ENCODE measurements at regions not wholly inside any gene's neighbourhood (a gene's known extent, or its start where the extent isn't known, plus 50 kb on each side); places are given as distances from the start of the nearest gene placed in this dataset.

DNA sequence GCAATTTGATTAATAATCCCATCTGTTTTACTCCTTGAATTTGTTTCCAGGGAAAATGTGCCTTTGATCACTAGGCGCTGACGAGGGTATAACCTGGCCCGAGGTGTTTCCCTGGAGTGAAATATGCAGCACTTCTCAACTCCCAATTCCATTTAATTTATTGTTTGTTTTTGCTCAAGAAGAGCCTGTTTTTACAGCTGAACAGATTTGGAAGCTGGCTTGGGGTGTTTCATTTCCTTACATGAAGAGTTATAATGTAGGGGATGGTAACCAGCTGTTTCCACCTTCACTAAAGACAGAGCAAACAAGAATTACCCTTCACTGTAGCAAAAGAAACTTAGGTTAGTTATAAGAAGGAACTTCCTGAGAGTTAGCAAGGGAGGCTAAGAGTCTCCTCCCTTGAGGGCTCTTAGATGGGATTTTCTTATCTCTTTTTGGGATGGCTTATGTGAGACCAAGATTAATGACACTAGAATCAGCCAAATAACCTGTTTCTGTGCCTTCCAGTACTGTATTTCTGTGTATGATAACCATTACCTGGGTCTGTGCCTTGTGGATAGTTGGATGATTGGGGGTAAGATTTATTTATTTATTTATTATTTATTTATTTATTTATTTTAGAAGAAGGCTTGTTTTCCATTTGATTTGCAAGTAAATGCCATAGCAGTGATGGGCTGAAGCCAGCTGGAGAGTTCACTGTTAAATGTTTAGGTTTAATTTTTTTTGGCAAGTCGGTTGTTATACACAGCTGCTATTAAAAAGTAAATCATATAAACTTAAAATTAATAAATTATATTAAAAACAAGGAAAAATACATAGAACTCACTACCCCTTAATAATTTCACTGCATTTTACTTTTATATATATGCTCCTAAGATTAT lies 162.2 kb upstream of the BMP2 start:
- Histone ChIP-seq H3K9me3 (ENCODE audit: control insufficient read depth, insufficient read depth, low read length) (no peaks in the 10 kb centered on the region), H3K4me1 (ENCODE audit: insufficient read depth, low read length) (no peaks in the 10 kb centered on the region), H3K9ac (ENCODE audit: low read depth, low read length) (no peak overlapping the region), H3K36me3 (ENCODE audit: insufficient read depth, low read length) (no peaks in the 10 kb centered on the region)

DNA sequence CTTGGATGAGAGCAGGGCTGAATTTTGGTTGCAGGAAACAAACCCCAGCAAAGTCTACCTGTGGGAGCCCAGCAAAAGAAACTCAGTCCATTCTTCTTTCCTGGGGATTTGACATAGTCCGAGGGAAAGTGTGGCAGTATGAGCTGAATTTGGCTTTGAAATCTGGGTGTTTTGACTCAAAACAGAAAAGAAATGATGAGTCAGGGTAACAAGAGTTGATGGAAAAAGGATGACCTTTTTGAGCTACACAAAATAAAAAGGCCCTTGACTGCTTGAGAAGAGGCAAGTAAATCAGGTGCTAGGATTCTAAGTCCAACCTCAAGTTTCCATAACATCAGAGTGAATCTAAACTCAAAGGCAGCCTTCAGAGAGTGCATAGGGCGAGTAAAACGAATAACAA lies 163.3 kb upstream of the BMP2 start:
- H3K4me1 ChIP-seq (ENCODE audit: insufficient read depth, low read length): no peaks in the 10 kb centered on the region
- H3K36me3 ChIP-seq (ENCODE audit: insufficient read depth, low read length): no peaks in the 10 kb centered on the region
- no peaks in the 10 kb centered on the region for H3K9me3 ChIP-seq (ENCODE audit: control insufficient read depth, insufficient read depth, low read length)
- H3K9ac ChIP-seq (ENCODE audit: low read depth, low read length): no peak overlapping the region

DNA sequence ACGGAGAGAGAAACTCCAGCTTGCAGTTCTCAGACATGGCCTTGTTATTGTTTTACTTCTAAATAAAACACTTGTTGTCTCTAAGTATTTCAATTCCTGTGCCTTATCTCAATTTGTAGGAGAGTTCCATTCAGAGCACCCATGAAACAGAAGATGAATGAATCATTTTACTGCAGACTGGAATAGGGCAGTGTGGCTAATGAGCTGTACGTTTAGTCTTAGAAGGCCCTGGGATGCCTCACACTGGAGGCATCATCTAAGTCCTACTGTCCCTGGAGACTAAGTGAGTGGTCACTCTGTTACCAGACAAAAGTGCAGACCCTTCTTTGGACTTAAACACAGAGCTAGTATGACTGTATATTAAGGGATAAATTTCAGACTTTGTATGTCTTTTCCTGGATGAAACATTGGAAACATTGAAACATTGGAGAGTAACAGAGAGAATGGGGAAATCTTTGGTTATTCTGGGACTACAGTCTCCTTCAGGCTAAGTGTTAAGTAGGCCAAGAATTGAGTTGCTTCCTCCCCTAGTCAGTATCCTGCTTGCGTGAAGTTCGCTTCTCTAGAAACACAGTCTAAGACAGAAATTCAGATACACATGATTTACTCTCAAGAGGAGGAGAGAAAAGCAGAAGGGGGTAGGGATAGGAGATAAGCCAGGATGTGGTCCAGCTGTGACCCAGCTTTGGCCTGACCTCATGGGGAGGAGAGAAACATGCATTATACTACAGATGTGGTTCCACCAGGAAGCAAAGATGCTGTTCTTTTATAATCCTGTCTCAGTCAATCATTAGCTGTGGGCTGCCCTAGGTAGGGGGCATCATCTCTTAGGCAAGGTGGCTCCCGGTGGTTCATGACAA lies 167.4 kb upstream of the BMP2 start:
- H3K4me1 ChIP-seq (ENCODE audit: insufficient read depth, low read length): no peaks in the 10 kb centered on the region
- no peaks in the 10 kb centered on the region for H3K36me3 ChIP-seq (ENCODE audit: insufficient read depth, low read length)
- H3K9me3 ChIP-seq (ENCODE audit: control insufficient read depth, insufficient read depth, low read length): no peaks in the 10 kb centered on the region
- H3K9ac ChIP-seq (ENCODE audit: low read depth, low read length): no peak overlapping the region

DNA sequence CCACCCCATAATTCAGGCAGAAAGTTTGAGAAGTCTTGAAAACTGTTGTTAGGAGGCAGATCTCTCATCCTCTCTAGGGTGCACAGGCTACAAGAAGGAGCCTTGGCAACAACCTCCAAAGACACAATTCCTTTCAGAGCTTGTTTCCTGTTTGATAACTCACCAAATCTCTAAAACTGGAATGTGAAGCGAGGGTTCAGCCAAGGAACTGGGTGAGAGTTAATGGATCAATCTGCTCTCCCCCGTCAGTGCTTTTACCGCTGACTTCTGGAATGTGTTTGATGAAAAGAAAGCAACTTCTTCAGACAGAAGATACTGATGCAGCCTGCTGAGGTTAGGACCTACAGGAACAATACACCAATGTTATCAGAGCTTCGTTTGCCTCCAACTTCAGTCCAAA lies 171.8 kb upstream of the BMP2 start:
- H3K9ac ChIP-seq (ENCODE audit: low read depth, low read length): no peak overlapping the region
- H3K9me3 ChIP-seq (ENCODE audit: control insufficient read depth, insufficient read depth, low read length): no peaks in the 10 kb centered on the region
- H3K36me3 ChIP-seq (ENCODE audit: insufficient read depth, low read length): no peaks in the 10 kb centered on the region
- H3K4me1 ChIP-seq (ENCODE audit: insufficient read depth, low read length): no peaks in the 10 kb centered on the region

DNA sequence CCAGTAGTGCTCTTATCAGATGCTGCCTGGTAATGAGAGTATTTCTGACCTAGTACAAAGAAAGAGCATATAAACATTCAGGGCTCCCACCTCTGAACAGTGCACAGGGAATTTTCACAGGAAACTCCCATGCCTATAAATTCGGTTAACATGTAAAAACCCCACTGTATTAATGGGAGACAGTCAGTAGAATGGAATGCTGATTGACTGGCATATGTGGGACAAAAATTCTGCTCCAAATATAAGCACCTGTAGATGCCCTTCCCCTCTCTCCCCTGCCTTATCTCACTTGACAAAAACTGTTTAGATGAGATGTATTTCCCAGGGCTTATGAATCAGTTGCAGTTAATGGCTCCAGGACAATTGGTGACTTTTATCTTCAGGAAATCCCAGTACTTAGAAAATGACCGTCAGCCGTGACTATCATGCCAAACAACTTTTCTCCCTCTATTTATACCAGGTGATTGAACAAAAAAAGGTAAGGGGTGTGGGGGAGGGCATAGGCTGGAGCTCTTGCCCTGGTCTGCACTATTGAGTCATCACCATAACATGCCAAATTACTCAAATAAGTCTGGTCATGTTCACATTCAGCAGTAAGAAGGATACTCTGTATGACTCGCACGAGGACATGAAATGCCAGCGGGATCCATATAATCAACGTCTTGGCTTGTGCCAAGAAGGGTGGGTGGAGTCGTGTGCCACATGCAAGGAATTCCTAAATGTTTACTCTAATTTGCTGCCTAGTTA lies 176.4 kb upstream of the BMP2 start:
- Histone ChIP-seq H3K36me3 (ENCODE audit: insufficient read depth, low read length) (no peaks in the 10 kb centered on the region; the same call in 1 of the 2 replicates), H3K9ac (ENCODE audit: low read depth, low read length) (no peak overlapping the region)

DNA sequence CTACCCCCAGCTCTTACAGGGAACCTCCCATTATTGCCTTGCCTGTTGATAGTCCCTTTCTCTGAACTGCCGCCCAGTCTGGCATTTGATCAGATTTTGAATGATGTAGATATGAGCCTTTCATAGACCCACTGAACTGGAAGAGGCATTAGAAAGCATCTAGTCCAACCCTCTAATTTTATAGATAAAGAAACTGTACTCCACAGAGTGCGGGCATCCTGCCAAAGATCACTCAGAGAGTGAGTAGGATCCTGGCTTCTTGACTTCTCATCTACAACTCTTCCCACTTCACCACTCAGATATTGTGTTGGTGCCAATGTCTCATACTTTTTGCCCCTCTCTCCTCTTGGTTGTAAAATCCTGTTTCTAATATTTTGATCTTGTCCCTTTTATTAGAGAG lies 179.2 kb upstream of the BMP2 start:
- Histone ChIP-seq H3K36me3 (ENCODE audit: insufficient read depth, low read length) (no peaks in the 10 kb centered on the region; the same call in 1 of the 2 replicates), H3K4me1 (ENCODE audit: insufficient read depth, low read length) (no peaks in the 10 kb centered on the region), H3K9me3 (ENCODE audit: control insufficient read depth, insufficient read depth, low read length) (no peaks in the 10 kb centered on the region), H3K9ac (ENCODE audit: low read depth, low read length) (no peak overlapping the region)

More for the DNA sequence above, 176.4 kb upstream of the BMP2 start:
- Histone ChIP-seq H3K9me3 (ENCODE audit: control insufficient read depth, insufficient read depth, low read length) (no peaks in the 10 kb centered on the region), H3K4me1 (ENCODE audit: insufficient read depth, low read length) (no peaks in the 10 kb centered on the region)

DNA sequence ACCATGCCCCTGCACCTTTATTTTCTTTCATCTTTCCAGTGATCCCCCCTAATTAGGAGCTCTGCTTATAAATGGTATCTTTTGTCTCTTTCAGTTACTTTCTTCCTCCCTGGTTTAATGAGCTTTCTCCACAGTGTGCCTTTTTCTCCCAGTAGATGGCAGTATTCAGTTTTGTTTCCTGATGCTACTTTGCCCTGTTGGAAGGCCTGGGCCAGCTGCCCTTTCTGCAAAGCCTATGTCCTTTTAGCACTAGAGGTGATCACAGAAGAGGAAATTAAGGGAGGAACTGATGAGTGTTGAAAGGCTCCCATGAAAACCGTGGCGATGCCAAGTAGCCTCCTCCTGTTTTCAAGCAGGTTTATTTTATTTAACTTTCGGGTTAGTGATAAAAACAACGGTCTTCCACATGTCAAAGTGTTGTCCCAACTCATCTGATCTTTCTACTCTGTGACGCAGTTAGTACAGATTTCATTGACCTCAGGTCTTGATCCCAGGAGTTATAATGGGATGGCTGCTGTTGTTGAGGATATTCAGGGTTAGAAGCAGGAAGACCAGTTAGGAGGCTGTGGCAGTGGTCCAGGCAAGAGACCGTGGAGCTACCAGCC lies 184.2 kb upstream of the BMP2 start:
- no peak overlapping the region for H3K9ac ChIP-seq (ENCODE audit: low read depth, low read length)
- no peaks in the 10 kb centered on the region for H3K4me1 ChIP-seq (ENCODE audit: insufficient read depth, low read length)
- no peaks in the 10 kb centered on the region for H3K9me3 ChIP-seq (ENCODE audit: control insufficient read depth, insufficient read depth, low read length)
- H3K36me3 ChIP-seq (ENCODE audit: insufficient read depth, low read length): no peaks in the 10 kb centered on the region; the same call in 1 of the 2 replicates

DNA sequence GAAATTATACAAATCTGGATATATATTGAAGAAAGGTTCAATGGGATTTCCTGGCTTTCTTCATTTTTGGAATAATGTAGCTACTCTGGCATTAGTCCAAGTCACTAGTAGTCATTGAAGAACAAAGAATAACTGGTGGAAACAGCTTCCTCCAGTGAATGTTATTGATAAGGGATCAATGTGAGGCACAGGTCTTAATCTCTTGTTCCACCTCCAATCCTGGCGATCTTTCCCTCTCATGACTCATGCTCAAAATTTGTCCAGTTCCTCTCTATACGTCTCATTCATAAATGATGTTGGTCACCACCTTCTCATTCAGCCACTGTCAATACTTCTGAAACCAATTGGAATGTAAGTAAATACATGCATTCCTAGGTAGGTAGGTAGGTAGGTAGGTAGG lies 185.0 kb upstream of the BMP2 start:
- H3K4me1 ChIP-seq (ENCODE audit: insufficient read depth, low read length): no peaks in the 10 kb centered on the region
- H3K9ac ChIP-seq (ENCODE audit: low read depth, low read length): no peak overlapping the region
- H3K36me3 ChIP-seq (ENCODE audit: insufficient read depth, low read length): no peaks in the 10 kb centered on the region; the same call in 1 of the 2 replicates
- H3K9me3 ChIP-seq (ENCODE audit: control insufficient read depth, insufficient read depth, low read length): no peaks in the 10 kb centered on the region

DNA sequence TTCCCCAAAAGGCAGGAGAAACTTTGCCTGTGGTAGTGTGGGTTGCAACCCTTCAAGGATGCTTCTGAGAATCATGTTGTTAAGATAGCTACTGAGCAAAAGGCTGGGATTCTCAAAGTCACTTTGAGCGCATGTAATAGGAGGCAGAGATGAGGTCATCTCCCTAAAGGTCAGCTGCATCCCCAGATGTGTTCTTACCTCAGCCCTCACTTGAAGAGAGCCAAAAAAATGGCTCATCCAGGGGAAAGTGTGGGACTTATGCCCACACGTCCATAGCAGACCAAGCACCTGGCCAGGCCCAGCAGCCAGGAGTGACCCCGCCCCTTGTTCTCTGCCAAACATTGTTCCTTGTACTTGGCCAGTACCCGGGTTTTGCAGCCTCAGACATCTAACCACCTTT lies 187.0 kb upstream of the BMP2 start:
- Histone ChIP-seq H3K9ac (ENCODE audit: low read depth, low read length) (no peak overlapping the region), H3K9me3 (ENCODE audit: control insufficient read depth, insufficient read depth, low read length) (no peaks in the 10 kb centered on the region), H3K36me3 (ENCODE audit: insufficient read depth, low read length) (no peaks in the 10 kb centered on the region), H3K4me1 (ENCODE audit: insufficient read depth, low read length) (peaks cover 6% of the 10 kb centered on the region; the same call in 1 of the 2 replicates)

DNA sequence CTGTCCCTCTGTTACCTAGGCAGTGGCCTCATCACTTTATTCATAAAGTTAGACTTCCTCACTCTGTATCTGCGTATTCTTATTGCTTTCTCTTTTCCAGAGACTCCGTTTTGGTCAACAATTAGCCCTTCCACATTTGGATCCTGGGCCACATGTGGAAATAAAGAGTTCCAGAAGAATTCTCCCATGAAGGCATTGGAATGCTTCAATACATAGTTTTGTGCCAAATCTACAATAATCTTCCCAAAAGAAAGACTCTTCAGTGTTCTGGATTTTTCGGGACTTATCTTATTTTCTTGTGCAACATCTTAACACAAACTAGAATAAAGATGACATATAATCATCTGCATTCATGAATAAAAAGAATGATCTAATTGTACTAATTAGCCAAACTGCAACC lies 187.7 kb upstream of the BMP2 start:
- peaks cover 6% of the 10 kb centered on the region; the same call in 1 of the 2 replicates for H3K4me1 ChIP-seq (ENCODE audit: insufficient read depth, low read length)
- H3K9ac ChIP-seq (ENCODE audit: low read depth, low read length): no peak overlapping the region
- no peaks in the 10 kb centered on the region for H3K9me3 ChIP-seq (ENCODE audit: control insufficient read depth, insufficient read depth, low read length)
- no peaks in the 10 kb centered on the region for H3K36me3 ChIP-seq (ENCODE audit: insufficient read depth, low read length)

DNA sequence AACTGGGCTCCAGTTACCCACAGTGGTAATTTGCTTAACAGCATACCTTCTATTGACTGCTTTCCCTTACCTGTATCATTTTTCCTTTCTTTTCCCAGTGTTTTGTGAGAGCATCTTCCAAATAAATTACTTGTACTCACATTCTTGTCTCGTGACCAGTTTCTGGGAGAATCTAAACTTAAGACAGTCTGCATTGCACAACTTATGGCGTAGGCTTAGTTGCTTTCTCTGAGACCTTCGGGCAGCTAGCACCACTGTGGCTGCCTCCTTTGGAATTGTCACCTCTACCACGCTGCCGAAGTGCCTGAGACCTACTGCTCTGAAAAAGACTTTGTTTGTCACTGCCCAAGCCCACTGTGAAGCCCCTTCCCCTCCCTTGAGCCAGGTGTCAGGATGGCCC lies 188.1 kb upstream of the BMP2 start:
- H3K9me3 ChIP-seq (ENCODE audit: control insufficient read depth, insufficient read depth, low read length): no peaks in the 10 kb centered on the region

DNA sequence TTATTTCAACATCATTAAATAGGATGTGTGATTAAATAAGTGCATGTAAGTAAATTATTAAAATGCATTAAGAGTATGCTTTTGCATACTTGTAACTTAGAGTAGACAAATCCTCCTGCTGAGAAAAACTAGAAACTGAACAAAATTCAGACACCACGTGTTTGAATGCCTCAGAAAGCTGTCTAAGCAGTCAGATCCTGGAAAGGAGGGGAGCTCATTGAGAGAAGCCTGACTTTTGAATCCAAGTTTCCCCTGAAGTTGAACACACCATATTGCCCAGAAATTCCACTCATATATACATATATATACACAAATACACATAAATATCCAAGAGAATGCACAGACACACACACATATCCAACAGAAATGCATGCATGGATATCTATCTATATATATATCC lies 190.0 kb upstream of the BMP2 start:
- H3K4me1 ChIP-seq (ENCODE audit: insufficient read depth, low read length): peaks cover 6% of the 10 kb centered on the region; the same call in 1 of the 2 replicates
- H3K9ac ChIP-seq (ENCODE audit: low read depth, low read length): no peak overlapping the region
- no peaks in the 10 kb centered on the region for H3K9me3 ChIP-seq (ENCODE audit: control insufficient read depth, insufficient read depth, low read length)
- H3K36me3 ChIP-seq (ENCODE audit: insufficient read depth, low read length): no peaks in the 10 kb centered on the region

More for the DNA sequence above, 188.1 kb upstream of the BMP2 start:
- Histone ChIP-seq H3K4me1 (ENCODE audit: insufficient read depth, low read length) (peaks cover 6% of the 10 kb centered on the region; the same call in 1 of the 2 replicates), H3K36me3 (ENCODE audit: insufficient read depth, low read length) (no peaks in the 10 kb centered on the region), H3K9ac (ENCODE audit: low read depth, low read length) (no peak overlapping the region)

DNA sequence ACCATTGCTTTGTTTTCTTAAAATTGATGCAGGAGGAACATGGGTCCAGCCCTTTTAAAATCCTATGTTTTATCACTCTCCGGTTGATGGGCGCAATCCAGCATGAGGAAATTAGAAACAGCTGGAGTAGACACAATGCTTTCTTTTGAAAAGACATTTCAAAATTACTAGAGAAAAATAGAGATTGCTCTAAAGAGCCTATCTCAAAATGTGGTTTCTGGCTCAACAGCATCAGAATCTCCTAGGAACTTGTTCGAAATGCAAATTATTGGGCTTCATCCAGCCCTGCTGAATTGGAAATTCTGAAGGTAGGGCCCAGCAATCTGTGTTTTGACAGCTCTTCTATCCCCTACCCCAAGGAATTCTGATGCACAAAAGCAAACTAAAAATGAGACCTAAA lies 190.8 kb upstream of the BMP2 start:
- Histone ChIP-seq H3K9me3 (ENCODE audit: control insufficient read depth, insufficient read depth, low read length) (no peaks in the 10 kb centered on the region), H3K36me3 (ENCODE audit: insufficient read depth, low read length) (no peaks in the 10 kb centered on the region), H3K4me1 (ENCODE audit: insufficient read depth, low read length) (peaks cover 6% of the 10 kb centered on the region; the same call in 1 of the 2 replicates), H3K9ac (ENCODE audit: low read depth, low read length) (no peak overlapping the region)

Data from ES-I3 (cell line).